ENCODE measurements at regions not wholly inside any gene's neighbourhood (a gene's known extent, or its start where the extent isn't known, plus 50 kb on each side); places are given as distances from the start of the nearest gene placed in this dataset.

DNA sequence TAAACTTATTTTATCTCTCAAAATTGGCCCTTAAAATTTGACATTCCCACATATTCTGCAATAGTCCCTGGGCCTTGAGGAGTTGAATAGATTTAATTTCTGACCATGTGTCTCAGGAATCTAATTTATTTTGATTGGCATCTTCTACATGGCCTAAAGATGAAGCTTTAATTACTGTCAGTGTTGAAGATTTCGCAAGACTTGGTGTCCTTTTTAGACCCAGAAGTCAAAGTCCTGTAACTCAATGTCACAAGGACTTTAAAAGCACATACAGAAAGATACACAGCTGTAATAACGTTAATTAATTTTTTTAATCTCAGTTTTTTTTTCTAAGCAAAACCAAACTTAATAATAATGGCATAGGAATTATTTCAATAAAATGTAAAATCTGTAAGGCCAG lies 163.9 kb downstream of the SUCNR1 start:
- H3K9ac ChIP-seq (replicated peaks in 1 of 4; ENCODE audit: extremely low read depth in 1 of 4, low read depth in 3 of 4, low read length in 3 of 4), result no peak overlapping the region
- H2BK5ac ChIP-seq (ENCODE audit: low read depth, low read length), result no peak overlapping the region
- no peak overlapping the region for H2AK5ac ChIP-seq (ENCODE audit: low read depth, low read length)
- no peak overlapping the region for H3K4ac ChIP-seq (replicated peaks; ENCODE audit: insufficient read length, low read depth, low read length)
- no peaks in the 10 kb centered on the region; a peak in 1 of 8 replicates for H3K36me3 ChIP-seq (ENCODE audit: control insufficient read depth in 2 of 4, insufficient read depth in 4 of 4, low read length in 3 of 4)
- H3K79me2 ChIP-seq (ENCODE audit: control insufficient read depth in 1 of 2, insufficient read depth in 2 of 2, low read length in 2 of 2), result no peaks in the 10 kb centered on the region
- H3K23me2 ChIP-seq (ENCODE audit: low read depth, low read length), result no peaks in the 10 kb centered on the region
- no peak overlapping the region for H2BK15ac ChIP-seq (ENCODE audit: low read length)
- no peak overlapping the region for H3K23ac ChIP-seq (ENCODE audit: insufficient read length)
- 92% methylated on average over 2 of the region's 2 CpGs; no CpG with 5 or more reads in 1 of the 2 experiments for WGBS, 2 experiments (ENCODE audit: extremely low coverage in 1 of 2, insufficient coverage in 1 of 2, insufficient read length in 1 of 2, insufficient replicate concordance in 2 of 2, low coverage in 1 of 2, low lambda C conversion rate in 2 of 2, missing lambda C conversion rate in 1 of 2)
- H3K4me2 ChIP-seq (ENCODE audit: insufficient read depth in 1 of 2, low read depth in 2 of 2, low read length in 2 of 2), result no peak overlapping the region
- H3K56ac ChIP-seq (replicated peaks; ENCODE audit: insufficient read length, low read depth, low read length), result no peak overlapping the region
- H2BK12ac ChIP-seq (ENCODE audit: low read depth, low read length), result no peak overlapping the region
- no peak overlapping the region for H3K14ac ChIP-seq (ENCODE audit: insufficient read length)
- H2BK20ac ChIP-seq (ENCODE audit: low read length), result no peak overlapping the region
- H4K20me1 ChIP-seq (replicated peaks in 1 of 2; ENCODE audit: control insufficient read depth in 1 of 2, insufficient read depth in 2 of 2, low read length in 2 of 2), result no peaks in the 10 kb centered on the region
- H4K91ac ChIP-seq (replicated peaks; ENCODE audit: insufficient read length, low read length), result no peak overlapping the region
- peaks cover 22 to 25% of the 10 kb centered on the region in 2 experiments; a peak in 3 of 4 replicates for H3K9me3 ChIP-seq (ENCODE audit: insufficient read depth in 2 of 2, low read depth in 1 of 2, low read length in 1 of 2)
- no peak for DNase-seq (ENCODE audit: low read depth in 1 of 2, low spot score in 2 of 2)
- no peak overlapping the region for H3K4me3 ChIP-seq (ENCODE audit: extremely low read depth in 1 of 4, insufficient read depth in 2 of 4, low read depth in 3 of 4, low read length in 4 of 4)
- no peak overlapping the region for H4K8ac ChIP-seq (ENCODE audit: extremely low read depth, insufficient read depth, low read length)
- H2AFZ ChIP-seq (ENCODE audit: low read length), result no peak overlapping the region
- no peak for TF ChIP-seq HDAC6 (IDR thresholded peaks at IDR 0.05; ENCODE audit: low read depth, low read length)
- TF ChIP-seq BCL11A (IDR thresholded peaks at IDR 0.05; ENCODE audit: low read depth in 2 of 2, low read length in 2 of 2), result no peak
- TF ChIP-seq RFX5 (IDR thresholded peaks at IDR 0.05; ENCODE audit: borderline replicate concordance, low read depth, low read length), result no peak
- no peak for TF ChIP-seq GTF2F1 (IDR thresholded peaks at IDR 0.05; ENCODE audit: borderline replicate concordance, low read depth, low read length)
- TF ChIP-seq TCF12 (IDR thresholded peaks at IDR 0.05; ENCODE audit: low read depth, low read length), result no peak
- TF ChIP-seq SIX5 (IDR thresholded peaks at IDR 0.05; ENCODE audit: low read depth, low read length), result no peak
- TF ChIP-seq SIN3A (conservative IDR thresholded peaks at IDR 0.05 in 1 of 2, IDR thresholded peaks at IDR 0.05 in 1 of 2; ENCODE audit: low read depth in 1 of 2, low read length in 2 of 2), result no peak
- TF ChIP-seq CBX8 (IDR thresholded peaks at IDR 0.05; ENCODE audit: borderline replicate concordance, low read depth, low read length), result no peak
- TF ChIP-seq, protein P1, sequence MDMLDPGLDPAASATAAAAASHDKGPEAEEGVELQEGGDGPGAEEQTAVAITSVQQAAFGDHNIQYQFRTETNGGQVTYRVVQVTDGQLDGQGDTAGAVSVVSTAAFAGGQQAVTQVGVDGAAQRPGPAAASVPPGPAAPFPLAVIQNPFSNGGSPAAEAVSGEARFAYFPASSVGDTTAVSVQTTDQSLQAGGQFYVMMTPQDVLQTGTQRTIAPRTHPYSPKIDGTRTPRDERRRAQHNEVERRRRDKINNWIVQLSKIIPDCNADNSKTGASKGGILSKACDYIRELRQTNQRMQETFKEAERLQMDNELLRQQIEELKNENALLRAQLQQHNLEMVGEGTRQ (IDR thresholded peaks at IDR 0.05; ENCODE audit: low read length), result no peak
- TF ChIP-seq RAD21 (IDR thresholded peaks at IDR 0.05 in 1 of 2, conservative IDR thresholded peaks at IDR 0.05 in 1 of 2; ENCODE audit: low read depth in 2 of 2, low read length in 2 of 2), result no peak
- no peak for TF ChIP-seq TAF1 (IDR thresholded peaks at IDR 0.05; ENCODE audit: low read depth, low read length)
- no peak for TF ChIP-seq CREB1 (IDR thresholded peaks at IDR 0.05)
- H2BK120ac ChIP-seq (replicated peaks; ENCODE audit: low read depth, low read length), result no peak overlapping the region
- no peak overlapping the region for H4K5ac ChIP-seq (ENCODE audit: insufficient read length, low read depth, low read length)
- no peaks in the 10 kb centered on the region for H3K79me1 ChIP-seq (ENCODE audit: low read depth, low read length)
- POLR2A ChIA-PET (ENCODE audit: partially characterized antibody), result no interaction called here
- no peaks in the 10 kb centered on the region for H3K27me3 ChIP-seq (replicated peaks in 1 of 4; ENCODE audit: control insufficient read depth in 3 of 4, extremely low read depth in 1 of 4, insufficient read depth in 3 of 4, low read length in 3 of 4)
- H3K18ac ChIP-seq (ENCODE audit: extremely low read depth, low read length), result no peak overlapping the region
- H3K27ac ChIP-seq (ENCODE audit: low read depth, low read length), result no peak overlapping the region
- H3K4me1 ChIP-seq (replicated peaks in 1 of 4; ENCODE audit: control insufficient read depth in 3 of 4, insufficient read depth in 4 of 4, low read length in 3 of 4), result no peaks in the 10 kb centered on the region
- FAIRE-seq, result no peak
- CTCF ChIA-PET (ENCODE audit: partially characterized antibody), result no interaction called here
